EL (cell line): ENCODE measurements at regions not wholly inside any gene's neighbourhood (a gene's known extent, or its start where the extent isn't known, plus 50 kb on each side); places are given as distances from the start of the nearest gene placed in this dataset.
"Not testable (repeated sequence)": the region's sequence is repeated elsewhere in the genome, so short reads cannot be mapped to it uniquely, and the experiment has no call there.

Experiments
- DNase-seq: peaks from one replicate; pipeline ENCODE4 v3.0.0-alpha.2; 2016

- not testable (repeated sequence) for DNase-seq
Observed at GRCh38 chr4:54409270-54409817, 180.3 kb downstream of the PDGFRA start.

GRCh38 chr4:54414545-54414944, 185.5 kb downstream of the PDGFRA start:
- DNase-seq, result no peak

GRCh38 chr4:54417476-54417875, 188.4 kb downstream of the PDGFRA start:
- no peak for DNase-seq

GRCh38 chr4:54418468-54418867, 189.4 kb downstream of the PDGFRA start:
- DNase-seq, result no peak

- peak; percentile 54 for DNase-seq
Observed at GRCh38 chr4:54423066-54423465, 194.0 kb downstream of the PDGFRA start.

GRCh38 chr4:54427826-54428225, 198.7 kb downstream of the PDGFRA start:
- no peak for DNase-seq

GRCh38 chr4:54428940-54429339, 199.8 kb downstream of the PDGFRA start:
- DNase-seq, result no peak

GRCh38 chr4:54433686-54434085, 204.6 kb downstream of the PDGFRA start:
- no peak for DNase-seq

GRCh38 chr4:54439831-54440243, 210.7 kb downstream of the PDGFRA start:
- peak; percentile 41 for DNase-seq

- peak; percentile 47 for DNase-seq
Observed at GRCh38 chr4:54440394-54441136, 211.5 kb downstream of the PDGFRA start.

GRCh38 chr4:54445866-54446265, 211.9 kb upstream of the KIT start:
- no peak for DNase-seq

- no peak for DNase-seq
Observed at GRCh38 chr4:54446581-54446980, 211.2 kb upstream of the KIT start.

- no peak for DNase-seq
Observed at GRCh38 chr4:54447304-54447703, 210.5 kb upstream of the KIT start.

GRCh38 chr4:54449999-54450398, 207.8 kb upstream of the KIT start:
- DNase-seq, result no peak

GRCh38 chr4:54466960-54467359, 190.8 kb upstream of the KIT start:
- not testable (repeated sequence) for DNase-seq

GRCh38 chr4:54473077-54473545, 184.6 kb upstream of the KIT start:
- DNase-seq, result peak; percentile 23

- no peak for DNase-seq
Observed at GRCh38 chr4:54473798-54474197, 184.0 kb upstream of the KIT start.

- peak; percentile 61 for DNase-seq
Observed at GRCh38 chr4:54475546-54475945, 182.2 kb upstream of the KIT start.

- DNase-seq, result peak; percentile 47
Observed at GRCh38 chr4:54482529-54483200, 175.1 kb upstream of the KIT start.

GRCh38 chr4:54484383-54484782, 173.4 kb upstream of the KIT start:
- DNase-seq, result no peak

- DNase-seq, result peak; percentile 43
Observed at GRCh38 chr4:54487491-54487890, 170.3 kb upstream of the KIT start.

GRCh38 chr4:54493862-54494261, 163.9 kb upstream of the KIT start:
- peak; percentile 47 for DNase-seq

- DNase-seq, result peak; percentile 84
Observed at GRCh38 chr4:54495091-54495490, 162.7 kb upstream of the KIT start.

GRCh38 chr4:54495641-54496040, 162.1 kb upstream of the KIT start:
- peak; percentile 51 for DNase-seq
